ENCODE measurements at regions not wholly inside any gene's neighbourhood (a gene's known extent, or its start where the extent isn't known, plus 50 kb on each side); places are given as distances from the start of the nearest gene placed in this dataset.

DNA sequence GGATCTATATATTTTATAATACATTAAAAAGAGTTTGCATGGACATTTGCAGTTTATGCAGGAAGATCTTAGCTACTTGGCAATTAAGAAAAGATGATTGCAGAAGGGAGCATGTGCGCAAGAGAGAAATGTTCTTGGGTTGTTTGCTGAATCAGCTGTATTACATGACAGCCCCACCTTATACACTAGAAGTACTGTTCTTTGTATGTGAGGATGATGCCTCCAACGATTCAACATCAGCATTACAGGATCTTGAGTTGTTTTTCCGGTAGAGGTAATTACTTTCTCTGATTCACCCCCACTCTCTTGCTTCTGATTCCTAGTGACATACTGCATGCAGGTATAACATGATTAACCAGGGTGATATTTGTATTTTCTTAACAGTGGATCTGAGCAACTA is 140.8 kb downstream of the PCDH7 start:
- TF ChIP-seq, protein P1, sequence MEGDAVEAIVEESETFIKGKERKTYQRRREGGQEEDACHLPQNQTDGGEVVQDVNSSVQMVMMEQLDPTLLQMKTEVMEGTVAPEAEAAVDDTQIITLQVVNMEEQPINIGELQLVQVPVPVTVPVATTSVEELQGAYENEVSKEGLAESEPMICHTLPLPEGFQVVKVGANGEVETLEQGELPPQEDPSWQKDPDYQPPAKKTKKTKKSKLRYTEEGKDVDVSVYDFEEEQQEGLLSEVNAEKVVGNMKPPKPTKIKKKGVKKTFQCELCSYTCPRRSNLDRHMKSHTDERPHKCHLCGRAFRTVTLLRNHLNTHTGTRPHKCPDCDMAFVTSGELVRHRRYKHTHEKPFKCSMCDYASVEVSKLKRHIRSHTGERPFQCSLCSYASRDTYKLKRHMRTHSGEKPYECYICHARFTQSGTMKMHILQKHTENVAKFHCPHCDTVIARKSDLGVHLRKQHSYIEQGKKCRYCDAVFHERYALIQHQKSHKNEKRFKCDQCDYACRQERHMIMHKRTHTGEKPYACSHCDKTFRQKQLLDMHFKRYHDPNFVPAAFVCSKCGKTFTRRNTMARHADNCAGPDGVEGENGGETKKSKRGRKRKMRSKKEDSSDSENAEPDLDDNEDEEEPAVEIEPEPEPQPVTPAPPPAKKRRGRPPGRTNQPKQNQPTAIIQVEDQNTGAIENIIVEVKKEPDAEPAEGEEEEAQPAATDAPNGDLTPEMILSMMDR (IDR thresholded peaks at IDR 0.05), result no peak
- TF ChIP-seq EP300 (IDR thresholded peaks at IDR 0.05) (no peak), POLR2A (IDR thresholded peaks at IDR 0.05) (no peak)
